Transverse colon (tissue), 4 donors: ENCODE measurements at regions not wholly inside any gene's neighbourhood (a gene's known extent, or its start where the extent isn't known, plus 50 kb on each side); places are given as distances from the start of the nearest gene placed in this dataset.

Source experiments
- DNase-seq: peaks from one replicate; pipeline ENCODE4 v3.0.0-alpha.2; 2019
- H3K27ac ChIP-seq, 4 donors: fragments of 200-600 bp; sonication (generic); 2 replicates each; pipeline ENCODE4 v1.5.1; 2016 to 2018; ENCODE audit warnings: inconsistent platforms in 4 of 4
- H3K27me3 ChIP-seq: fragments of 200-600 bp; sonication (generic); 2 replicates; pipeline ENCODE4 v1.5.1; 2017; ENCODE audit warnings: inconsistent platforms
- H3K36me3 ChIP-seq, 4 donors: fragments of 200-600 bp; sonication (generic); 2 replicates each; pipeline ENCODE4 v1.5.1; 2017 to 2019; ENCODE audit warnings: inconsistent platforms in 4 of 4
- H3K4me1 ChIP-seq, 4 donors: fragments of 200-600 bp; sonication (generic); 2 replicates each; pipeline ENCODE4 v1.5.1; 2017 to 2020; ENCODE audit warnings: inconsistent platforms in 4 of 4
- H3K4me3 ChIP-seq, 4 donors: fragments of 200-600 bp; sonication (generic); 1 replicate in 1 of 4; 2 replicates in 3 of 4; pipeline versions ENCODE4 v1.5.1 to v1.6.1; 2017 to 2019; ENCODE audit warnings: inconsistent platforms in 4 of 4
- H3K9me3 ChIP-seq, 2 donors: fragments of 200-600 bp; sonication (generic); 2 replicates each; pipeline ENCODE4 v1.5.1; 2017 to 2019; ENCODE audit warnings: inconsistent platforms in 2 of 2
- CTCF ChIP-seq, 5 experiments: fragments of 200-600 bp in 3 of 5; fragments of 450-650 bp in 2 of 5; sonication (generic) in 3 of 5; IDR thresholded peaks; 1 replicate in 2 of 5; 2 replicates in 3 of 5; pipeline ENCODE4 v1.5.1; 2016 to 2017; ENCODE audit warnings: antibody characterized with exemption in 5 of 5, inconsistent platforms in 3 of 5, mild to moderate bottlenecking in 2 of 5, moderate library complexity in 1 of 5
- EP300 ChIP-seq: sonication (generic); formaldehyde crosslinking; IDR thresholded peaks from one replicate; pipeline ENCODE4 v1.6.1; 2017; ENCODE audit warnings: antibody characterized with exemption, low read depth
- POLR2A ChIP-seq: fragments of 450-650 bp; IDR thresholded peaks from one replicate; pipeline ENCODE4 v1.6.1; 2016; ENCODE audit warnings: antibody characterized with exemption, mild to moderate bottlenecking, moderate library complexity
- POLR2AphosphoS5 ChIP-seq, 3 donors: sonication (generic); formaldehyde crosslinking; IDR thresholded peaks; one replicate each; pipeline ENCODE4 v1.6.1; 2016; ENCODE audit warnings: antibody characterized with exemption in 3 of 3
- WGBS, 2 donors: methylation state at CpG; one replicate each; pipeline ENCODE4 v1.1.5; 2018; ENCODE audit warnings: low coverage in 1 of 2; 5-methylcytosine and 5-hydroxymethylcytosine counted together
- in situ Hi-C, 4 donors: fragments of 200-750 bp; cut with MboI; loops; one replicate each; pipeline versions ENCODE4 v1.15.0 to v1.15.1; 2017; ENCODE audit warnings: low sequenced_read_pairs in 3 of 4, low pct_ligation_motif_present in 1 of 4, low pct_unique_long_range_greater_than_20kb in 1 of 4
- intact Hi-C: fragments of 100-400 bp; cut with DNase I; formaldehyde crosslinking; loops from one replicate; pipeline ENCODE4 v1.15.1; 2023; ENCODE audit warnings: low total_unique reads

DNA sequence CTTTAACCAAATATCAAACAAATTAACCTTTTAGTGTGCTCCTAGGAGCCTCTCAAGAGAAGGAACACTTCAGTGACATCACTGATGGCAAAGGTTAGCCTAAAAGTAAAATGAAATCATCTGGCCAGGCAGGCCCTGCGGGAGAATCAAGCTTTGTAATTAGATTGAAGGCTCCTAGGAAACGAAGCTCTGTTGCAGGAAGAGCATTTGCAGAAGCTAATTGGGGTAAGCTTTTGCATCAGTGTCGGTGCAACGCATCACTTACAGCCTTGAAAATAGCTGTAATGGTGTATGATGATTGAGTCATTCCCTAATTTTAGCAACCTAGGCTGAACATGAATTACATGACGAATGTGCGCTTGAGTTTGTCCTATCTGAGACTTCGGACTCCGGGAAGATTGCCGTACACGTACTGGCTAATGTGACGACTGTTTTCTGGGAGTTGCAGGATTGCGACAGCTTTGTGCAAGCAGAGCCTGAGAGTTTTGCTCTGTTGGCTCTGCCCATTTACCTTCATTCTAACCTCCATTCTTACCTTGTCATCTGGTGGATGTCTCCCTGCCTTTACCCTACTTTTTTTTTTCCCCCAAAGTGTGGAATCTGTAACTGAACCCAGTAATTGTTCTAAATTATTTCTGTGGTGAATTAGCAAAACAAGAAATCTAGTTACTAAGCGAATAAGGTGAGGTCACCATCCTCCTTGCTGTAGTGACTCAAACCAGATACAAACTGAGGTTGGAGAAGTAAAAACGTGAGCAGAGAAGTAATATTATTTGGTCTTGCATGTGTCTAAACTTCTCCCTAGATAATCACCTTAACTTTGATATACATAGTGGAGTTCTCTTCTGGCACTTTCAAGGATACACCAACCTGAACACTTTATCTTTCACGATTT is 675.9 kb upstream of the CITED2 start:
- in situ Hi-C loops, result no loop called here
- TF ChIP-seq POLR2AphosphoS5 (IDR thresholded peaks at IDR 0.05) (no peak), CTCF (IDR thresholded peaks at IDR 0.05) (no peak), EP300 (no peak), POLR2A (no peak)
- no peaks in the 10 kb centered on the region for H3K9me3 ChIP-seq
- no peak overlapping the region for H3K4me3 ChIP-seq
- DNase-seq, result no peak
- no peaks in the 10 kb centered on the region for H3K27me3 ChIP-seq
- 78 to 93% methylated on average over 5 to 15 of the region's 15 CpGs for WGBS, 2 donors
- peaks cover 0 to 5% (median 0%) of the 10 kb centered on the region in 4 donors for H3K4me1 ChIP-seq
- intact Hi-C loops, result no loop called here
- H3K27ac ChIP-seq, result no peak overlapping the region
- H3K36me3 ChIP-seq, result no peaks in the 10 kb centered on the region

DNA sequence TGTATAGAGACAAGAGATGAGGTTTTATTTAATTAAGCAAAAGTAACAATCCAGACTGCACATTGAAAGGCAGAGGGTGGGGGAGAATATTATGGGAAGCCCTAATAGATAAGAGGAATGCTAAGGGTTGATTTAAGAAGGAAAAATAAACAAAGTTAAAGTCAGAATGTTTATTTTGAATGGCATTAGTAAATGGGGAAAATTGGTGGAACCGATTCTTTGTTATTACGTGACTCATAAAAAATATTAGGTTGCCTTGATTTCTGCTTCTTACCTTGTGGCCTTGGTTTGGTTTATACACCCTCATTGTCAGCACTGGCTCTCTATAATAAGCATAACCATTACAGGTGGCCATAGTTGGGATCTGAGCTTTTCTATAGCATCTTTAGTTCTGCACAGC is 674.8 kb upstream of the CITED2 start:
- in situ Hi-C loops, result no loop called here
- TF ChIP-seq POLR2A (no peak), CTCF (IDR thresholded peaks at IDR 0.05) (no peak), EP300 (no peak), POLR2AphosphoS5 (IDR thresholded peaks at IDR 0.05) (no peak)
- WGBS, 2 donors, result 83 to 94% methylated on average over 2 of the region's 2 CpGs

GRCh38 chr6:140048202-140048790 is 673.8 kb upstream of the CITED2 start:
- no peak overlapping the region for H3K4me3 ChIP-seq
- in situ Hi-C loops, result no loop called here
- TF ChIP-seq EP300, result no peak
- TF ChIP-seq POLR2AphosphoS5 (IDR thresholded peaks at IDR 0.05), result no peak
- no peak for TF ChIP-seq CTCF (IDR thresholded peaks at IDR 0.05)
- no peak for TF ChIP-seq POLR2A
- no peak overlapping the region for H3K27ac ChIP-seq
- H3K36me3 ChIP-seq, result no peaks in the 10 kb centered on the region
- H3K9me3 ChIP-seq, result no peaks in the 10 kb centered on the region
- H3K4me1 ChIP-seq, result peaks cover 0 to 8% (median 0%) of the 10 kb centered on the region in 4 donors
- DNase-seq, result no peak
- no peaks in the 10 kb centered on the region for H3K27me3 ChIP-seq
- 28 to 42% methylated on average over 2 of the region's 2 CpGs for WGBS, 2 donors
- intact Hi-C loops, result no loop called here

More for the DNA sequence above, 674.8 kb upstream of the CITED2 start:
- Histone ChIP-seq H3K27ac (no peak overlapping the region), H3K27me3 (no peaks in the 10 kb centered on the region), H3K4me3 (no peak overlapping the region), H3K36me3 (no peaks in the 10 kb centered on the region), H3K9me3 (no peaks in the 10 kb centered on the region), H3K4me1 (peaks cover 0 to 5% (median 0%) of the 10 kb centered on the region in 4 donors)
- intact Hi-C loops, result no loop called here
- DNase-seq, result no peak

DNA sequence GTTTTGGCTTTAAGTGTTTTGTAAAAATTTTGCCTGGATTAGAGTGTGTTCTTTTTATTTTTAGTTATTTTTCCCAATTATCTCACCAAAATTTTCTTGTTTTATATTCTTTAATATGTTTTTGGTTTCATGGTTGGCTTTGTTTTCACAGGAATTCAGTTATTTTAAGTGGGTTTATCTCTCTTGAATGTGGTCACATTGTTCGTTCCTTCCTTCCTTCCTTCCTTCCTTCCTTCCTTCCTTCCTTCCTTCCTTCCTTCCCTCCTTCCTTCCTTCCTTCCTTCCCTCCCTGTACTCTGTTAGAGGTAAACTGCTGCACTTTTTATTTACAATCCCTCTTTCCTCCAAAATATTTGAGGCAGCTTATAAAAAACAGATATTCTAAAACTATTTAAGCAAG is 672.9 kb upstream of the CITED2 start:
- H3K9me3 ChIP-seq, result no peaks in the 10 kb centered on the region
- 57 to 63% methylated on average over 1 of the region's 1 CpG for WGBS, 2 donors
- in situ Hi-C loops, result no loop called here

More for the DNA sequence above, 672.9 kb upstream of the CITED2 start:
- intact Hi-C loops, result no loop called here
- no peak for DNase-seq
- peaks cover 0 to 6% (median 0%) of the 10 kb centered on the region in 4 donors for H3K4me1 ChIP-seq
- no peaks in the 10 kb centered on the region for H3K36me3 ChIP-seq
- no peak overlapping the region for H3K27ac ChIP-seq
- TF ChIP-seq POLR2A, result no peak
- no peak for TF ChIP-seq POLR2AphosphoS5 (IDR thresholded peaks at IDR 0.05)
- no peak for TF ChIP-seq CTCF (IDR thresholded peaks at IDR 0.05)
- TF ChIP-seq EP300, result no peak
- no peak overlapping the region for H3K4me3 ChIP-seq
- H3K27me3 ChIP-seq, result no peaks in the 10 kb centered on the region
